ENCODE measurements at regions not wholly inside any gene's neighbourhood (a gene's known extent, or its start where the extent isn't known, plus 50 kb on each side); places are given as distances from the start of the nearest gene placed in this dataset.

DNA sequence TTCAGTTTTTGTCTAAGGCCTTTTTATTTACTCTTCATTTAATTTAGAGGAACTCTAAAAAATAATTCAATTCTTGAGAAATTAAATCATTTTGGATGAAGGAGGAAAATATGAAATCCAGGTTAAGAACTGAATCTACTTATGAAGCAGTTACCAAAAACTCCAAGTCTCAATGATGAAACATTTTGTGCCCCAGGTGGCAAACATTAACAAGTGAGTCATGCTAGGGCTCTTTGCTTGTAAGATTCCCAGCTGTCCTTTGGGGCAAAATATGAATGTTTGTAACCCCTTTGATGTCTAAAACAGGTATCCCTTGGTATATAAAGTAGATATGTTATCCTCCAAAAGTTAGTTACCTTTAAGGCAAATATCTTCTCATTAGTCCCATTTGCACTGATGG lies 202.4 kb downstream of the NEDD1 start:
- no peaks in the 10 kb centered on the region for H4K20me1 ChIP-seq (ENCODE audit: insufficient read depth, low read length)
- no peak overlapping the region for H3K4me2 ChIP-seq (ENCODE audit: low read depth, low read length)
- H3K4me3 ChIP-seq (ENCODE audit: low read length): no peak overlapping the region
- H3K79me2 ChIP-seq (ENCODE audit: low read length): no peaks in the 10 kb centered on the region
- no peak for DNase-seq
- no peaks in the 10 kb centered on the region for H3K36me3 ChIP-seq (replicated peaks; ENCODE audit: insufficient read depth, low read length)
- H3K27me3 ChIP-seq (replicated peaks; ENCODE audit: insufficient read depth, low read length): no peaks in the 10 kb centered on the region
- H3K9me3 ChIP-seq (replicated peaks; ENCODE audit: insufficient read depth, low read length): no peaks in the 10 kb centered on the region
- no peak for TF ChIP-seq EZH2 (optimal IDR thresholded peaks at IDR 0.05; ENCODE audit: low read depth, low read length)
- TF ChIP-seq, protein P1, sequence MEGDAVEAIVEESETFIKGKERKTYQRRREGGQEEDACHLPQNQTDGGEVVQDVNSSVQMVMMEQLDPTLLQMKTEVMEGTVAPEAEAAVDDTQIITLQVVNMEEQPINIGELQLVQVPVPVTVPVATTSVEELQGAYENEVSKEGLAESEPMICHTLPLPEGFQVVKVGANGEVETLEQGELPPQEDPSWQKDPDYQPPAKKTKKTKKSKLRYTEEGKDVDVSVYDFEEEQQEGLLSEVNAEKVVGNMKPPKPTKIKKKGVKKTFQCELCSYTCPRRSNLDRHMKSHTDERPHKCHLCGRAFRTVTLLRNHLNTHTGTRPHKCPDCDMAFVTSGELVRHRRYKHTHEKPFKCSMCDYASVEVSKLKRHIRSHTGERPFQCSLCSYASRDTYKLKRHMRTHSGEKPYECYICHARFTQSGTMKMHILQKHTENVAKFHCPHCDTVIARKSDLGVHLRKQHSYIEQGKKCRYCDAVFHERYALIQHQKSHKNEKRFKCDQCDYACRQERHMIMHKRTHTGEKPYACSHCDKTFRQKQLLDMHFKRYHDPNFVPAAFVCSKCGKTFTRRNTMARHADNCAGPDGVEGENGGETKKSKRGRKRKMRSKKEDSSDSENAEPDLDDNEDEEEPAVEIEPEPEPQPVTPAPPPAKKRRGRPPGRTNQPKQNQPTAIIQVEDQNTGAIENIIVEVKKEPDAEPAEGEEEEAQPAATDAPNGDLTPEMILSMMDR (IDR thresholded peaks at IDR 0.05; ENCODE audit: low read length): no peak
- TF ChIP-seq EZH2phosphoT487 (IDR thresholded peaks at IDR 0.05; ENCODE audit: low read length): no peak
- H3K9me2 ChIP-seq (replicated peaks; ENCODE audit: insufficient read depth, low read length): no peaks in the 10 kb centered on the region
- no peak overlapping the region for H3K27ac ChIP-seq (ENCODE audit: low read length)
- H3K9ac ChIP-seq (ENCODE audit: low read length): no peak overlapping the region
- no peak overlapping the region for H2AFZ ChIP-seq (ENCODE audit: low read length)
- no peaks in the 10 kb centered on the region for H3F3A ChIP-seq (ENCODE audit: insufficient read depth, low read length)
- H3K4me1 ChIP-seq (ENCODE audit: low read length): no peaks in the 10 kb centered on the region

DNA sequence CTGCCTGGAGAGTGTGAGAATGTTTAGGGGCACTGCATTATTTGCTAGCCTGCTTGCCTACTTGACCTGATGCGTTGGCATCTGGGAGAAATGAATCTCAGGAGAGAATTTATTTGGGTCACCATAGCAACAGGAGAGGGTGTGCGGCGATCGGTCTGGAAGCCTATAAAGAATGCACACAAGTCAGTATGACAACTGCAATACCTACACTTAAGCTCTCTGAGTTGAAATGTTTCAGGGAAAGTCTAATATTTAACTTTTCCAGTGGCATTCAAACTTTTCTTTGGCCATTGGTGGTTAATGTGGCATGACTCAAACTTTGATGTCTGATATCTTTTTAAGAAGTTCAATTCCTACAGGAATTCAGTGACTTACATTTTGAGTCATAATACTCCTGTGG lies 205.1 kb downstream of the NEDD1 start:
- Histone ChIP-seq H4K20me1 (ENCODE audit: insufficient read depth, low read length) (no peaks in the 10 kb centered on the region), H3K4me1 (ENCODE audit: low read length) (no peaks in the 10 kb centered on the region), H3K4me3 (ENCODE audit: low read length) (no peak overlapping the region), H3K79me2 (ENCODE audit: low read length) (no peaks in the 10 kb centered on the region), H2AFZ (ENCODE audit: low read length) (no peak overlapping the region), H3K36me3 (replicated peaks; ENCODE audit: insufficient read depth, low read length) (no peaks in the 10 kb centered on the region), H3K9me3 (replicated peaks; ENCODE audit: insufficient read depth, low read length) (no peaks in the 10 kb centered on the region), H3K9me2 (replicated peaks; ENCODE audit: insufficient read depth, low read length) (no peaks in the 10 kb centered on the region), H3F3A (ENCODE audit: insufficient read depth, low read length) (no peaks in the 10 kb centered on the region), H3K27ac (ENCODE audit: low read length) (no peak overlapping the region), H3K9ac (ENCODE audit: low read length) (no peak overlapping the region), H3K4me2 (ENCODE audit: low read depth, low read length) (no peak overlapping the region), H3K27me3 (replicated peaks; ENCODE audit: insufficient read depth, low read length) (no peaks in the 10 kb centered on the region)
- no peak for DNase-seq
- TF ChIP-seq EZH2phosphoT487 (IDR thresholded peaks at IDR 0.05; ENCODE audit: low read length): no peak
- TF ChIP-seq, protein P1 (IDR thresholded peaks at IDR 0.05; ENCODE audit: low read length): no peak
- TF ChIP-seq EZH2 (optimal IDR thresholded peaks at IDR 0.05; ENCODE audit: low read depth, low read length): no peak

DNA sequence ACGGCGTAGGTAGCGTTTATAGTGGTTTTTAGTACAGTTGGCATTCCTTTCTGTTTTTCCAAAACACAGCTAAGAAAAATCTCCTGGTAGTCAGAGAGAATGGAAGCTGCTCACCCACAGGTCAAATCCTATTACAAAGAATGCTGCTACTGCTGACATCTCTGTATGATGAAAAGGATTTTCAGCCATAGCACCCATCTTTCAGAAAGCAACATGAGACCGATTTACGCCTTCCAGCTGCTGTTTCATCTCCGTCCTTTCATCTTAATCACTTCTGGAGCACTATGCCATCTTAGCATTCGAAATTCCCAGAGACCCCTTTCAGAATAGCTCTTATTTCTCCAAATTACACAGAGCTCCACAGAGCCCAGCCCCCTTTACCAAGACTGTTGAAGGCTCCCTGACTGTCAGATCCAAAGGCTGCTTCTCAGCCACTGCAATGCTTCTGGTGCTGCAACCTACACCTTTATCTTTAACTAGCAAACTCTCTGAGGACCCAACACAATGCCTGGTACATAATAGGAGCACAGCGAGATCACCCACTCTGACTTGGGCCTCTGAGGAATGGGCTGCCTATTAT lies 211.8 kb downstream of the NEDD1 start:
- Histone ChIP-seq H2AFZ (ENCODE audit: low read length) (no peak overlapping the region), H4K20me1 (ENCODE audit: insufficient read depth, low read length) (no peaks in the 10 kb centered on the region), H3K4me2 (ENCODE audit: low read depth, low read length) (no peak overlapping the region), H3F3A (ENCODE audit: insufficient read depth, low read length) (no peaks in the 10 kb centered on the region), H3K27me3 (replicated peaks; ENCODE audit: insufficient read depth, low read length) (no peaks in the 10 kb centered on the region), H3K36me3 (replicated peaks; ENCODE audit: insufficient read depth, low read length) (no peaks in the 10 kb centered on the region), H3K4me1 (ENCODE audit: low read length) (no peaks in the 10 kb centered on the region), H3K4me3 (ENCODE audit: low read length) (no peak overlapping the region), H3K9ac (ENCODE audit: low read length) (no peak overlapping the region), H3K27ac (ENCODE audit: low read length) (no peak overlapping the region), H3K9me3 (replicated peaks; ENCODE audit: insufficient read depth, low read length) (no peaks in the 10 kb centered on the region), H3K9me2 (replicated peaks; ENCODE audit: insufficient read depth, low read length) (no peaks in the 10 kb centered on the region), H3K79me2 (ENCODE audit: low read length) (no peaks in the 10 kb centered on the region)
- TF ChIP-seq, protein P1 (IDR thresholded peaks at IDR 0.05; ENCODE audit: low read length): no peak
- no peak for TF ChIP-seq EZH2phosphoT487 (IDR thresholded peaks at IDR 0.05; ENCODE audit: low read length)
- TF ChIP-seq EZH2 (optimal IDR thresholded peaks at IDR 0.05; ENCODE audit: low read depth, low read length): no peak
- no peak for DNase-seq

Measured in MM.1S (cell line).